ENCODE measurements at regions not wholly inside any gene's neighbourhood (a gene's known extent, or its start where the extent isn't known, plus 50 kb on each side); places are given as distances from the start of the nearest gene placed in this dataset.

DNA sequence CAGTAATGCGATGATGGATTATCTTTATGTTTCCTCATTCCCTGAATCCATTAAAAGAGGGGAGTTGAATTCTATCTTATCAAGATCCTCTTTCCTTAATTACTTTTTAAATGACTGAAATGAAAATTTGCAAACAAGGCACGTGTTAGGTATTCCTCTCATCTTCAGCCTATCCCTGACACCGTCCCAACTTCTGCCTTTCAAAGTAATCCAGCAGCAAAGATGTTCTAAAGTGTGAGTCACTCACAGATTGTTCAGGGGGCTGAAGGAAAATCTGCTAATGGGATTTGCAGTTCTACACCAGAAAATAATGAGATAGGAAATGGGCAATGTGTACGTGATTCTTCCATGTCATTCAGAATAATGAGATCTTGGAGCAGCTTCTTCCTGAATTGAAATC lies 403.0 kb downstream of the ARHGEF28 start:
- Histone ChIP-seq H3K36me3 (ENCODE audit: insufficient read depth, low read length) (no peaks in the 10 kb centered on the region), H3K9me3 (ENCODE audit: low read depth, low read length) (no peaks in the 10 kb centered on the region), H3K4me3 (ENCODE audit: insufficient read depth, low read length) (no peak overlapping the region), H3K4me1 (ENCODE audit: insufficient read depth, low read length) (no peaks in the 10 kb centered on the region), H3K4me2 (ENCODE audit: insufficient read depth, low read length) (no peak overlapping the region), H2AFZ (ENCODE audit: low read length) (no peak overlapping the region), H3K27ac (ENCODE audit: low read depth, low read length) (no peak overlapping the region), H3K27me3 (ENCODE audit: insufficient read depth, low read length) (no peaks in the 10 kb centered on the region), H4K20me1 (ENCODE audit: insufficient read depth, low read length) (no peaks in the 10 kb centered on the region), H3K79me2 (ENCODE audit: insufficient read depth, low read length) (no peaks in the 10 kb centered on the region)
- TF ChIP-seq, protein P1, sequence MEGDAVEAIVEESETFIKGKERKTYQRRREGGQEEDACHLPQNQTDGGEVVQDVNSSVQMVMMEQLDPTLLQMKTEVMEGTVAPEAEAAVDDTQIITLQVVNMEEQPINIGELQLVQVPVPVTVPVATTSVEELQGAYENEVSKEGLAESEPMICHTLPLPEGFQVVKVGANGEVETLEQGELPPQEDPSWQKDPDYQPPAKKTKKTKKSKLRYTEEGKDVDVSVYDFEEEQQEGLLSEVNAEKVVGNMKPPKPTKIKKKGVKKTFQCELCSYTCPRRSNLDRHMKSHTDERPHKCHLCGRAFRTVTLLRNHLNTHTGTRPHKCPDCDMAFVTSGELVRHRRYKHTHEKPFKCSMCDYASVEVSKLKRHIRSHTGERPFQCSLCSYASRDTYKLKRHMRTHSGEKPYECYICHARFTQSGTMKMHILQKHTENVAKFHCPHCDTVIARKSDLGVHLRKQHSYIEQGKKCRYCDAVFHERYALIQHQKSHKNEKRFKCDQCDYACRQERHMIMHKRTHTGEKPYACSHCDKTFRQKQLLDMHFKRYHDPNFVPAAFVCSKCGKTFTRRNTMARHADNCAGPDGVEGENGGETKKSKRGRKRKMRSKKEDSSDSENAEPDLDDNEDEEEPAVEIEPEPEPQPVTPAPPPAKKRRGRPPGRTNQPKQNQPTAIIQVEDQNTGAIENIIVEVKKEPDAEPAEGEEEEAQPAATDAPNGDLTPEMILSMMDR (IDR thresholded peaks at IDR 0.05; ENCODE audit: extremely low read depth, low read depth, low read length): no peak
- DNase-seq (ENCODE audit: insufficient read length, low spot score, missing footprints): no peak

DNA sequence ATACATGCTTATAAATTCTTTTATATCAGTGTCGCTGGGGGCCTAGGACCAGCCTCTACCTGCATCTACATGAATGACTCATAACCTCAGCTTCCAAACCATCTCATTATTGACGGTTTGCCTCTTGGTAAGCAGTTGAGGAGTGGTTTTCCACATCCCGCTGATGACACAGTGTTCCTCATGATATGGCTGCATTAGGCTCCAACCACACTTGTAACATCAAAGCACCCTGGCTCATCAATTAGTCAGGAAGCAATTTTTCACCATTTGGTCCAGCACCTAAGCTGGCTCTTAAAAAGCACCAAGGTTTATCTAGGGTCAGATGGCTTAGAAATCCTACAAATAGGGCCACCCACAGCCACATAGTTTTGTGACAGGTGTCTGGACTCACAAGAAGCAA lies 402.4 kb downstream of the ARHGEF28 start:
- no peaks in the 10 kb centered on the region for H3K27me3 ChIP-seq (ENCODE audit: insufficient read depth, low read length)
- no peaks in the 10 kb centered on the region for H4K20me1 ChIP-seq (ENCODE audit: insufficient read depth, low read length)
- H3K4me2 ChIP-seq (ENCODE audit: insufficient read depth, low read length): no peak overlapping the region
- no peaks in the 10 kb centered on the region for H3K36me3 ChIP-seq (ENCODE audit: insufficient read depth, low read length)
- H3K9me3 ChIP-seq (ENCODE audit: low read depth, low read length): no peaks in the 10 kb centered on the region
- no peak overlapping the region for H3K4me3 ChIP-seq (ENCODE audit: insufficient read depth, low read length)
- H3K4me1 ChIP-seq (ENCODE audit: insufficient read depth, low read length): no peaks in the 10 kb centered on the region
- no peak overlapping the region for H3K27ac ChIP-seq (ENCODE audit: low read depth, low read length)
- DNase-seq (ENCODE audit: insufficient read length, low spot score, missing footprints): no peak
- TF ChIP-seq, protein P1 (IDR thresholded peaks at IDR 0.05; ENCODE audit: extremely low read depth, low read depth, low read length): no peak
- H3K79me2 ChIP-seq (ENCODE audit: insufficient read depth, low read length): no peaks in the 10 kb centered on the region
- H2AFZ ChIP-seq (ENCODE audit: low read length): no peak overlapping the region

DNA sequence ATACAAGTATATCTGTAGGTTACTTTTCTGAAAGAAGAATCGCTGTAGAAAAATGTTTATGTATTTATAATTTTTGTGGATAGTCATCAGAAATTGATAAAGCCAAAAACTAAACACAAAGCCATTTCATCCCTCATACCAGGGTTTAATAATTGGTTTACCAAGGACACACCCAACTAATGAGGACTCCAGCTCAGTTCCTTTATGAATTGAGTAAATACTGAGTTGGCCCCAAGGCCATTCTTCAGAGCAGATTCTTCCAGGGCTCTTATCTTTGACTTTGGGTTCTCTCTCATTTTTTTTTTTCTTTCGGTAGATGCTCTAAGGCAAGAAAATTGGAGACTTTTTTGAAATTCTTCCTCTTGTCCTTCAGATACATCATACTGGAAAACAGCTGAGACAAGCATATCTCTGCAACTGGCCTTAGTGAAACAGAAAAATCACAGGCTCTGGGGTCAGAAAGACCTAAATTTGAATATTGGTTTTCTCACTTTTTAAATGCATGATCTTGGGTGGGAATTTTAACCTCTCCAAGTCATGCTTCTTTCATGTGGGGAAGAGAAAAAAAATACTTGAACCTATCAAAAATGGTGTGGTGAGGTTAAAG lies 401.8 kb downstream of the ARHGEF28 start:
- Histone ChIP-seq H3K36me3 (ENCODE audit: insufficient read depth, low read length) (no peaks in the 10 kb centered on the region), H3K9me3 (ENCODE audit: low read depth, low read length) (no peaks in the 10 kb centered on the region), H3K4me2 (ENCODE audit: insufficient read depth, low read length) (no peak overlapping the region), H2AFZ (ENCODE audit: low read length) (no peak overlapping the region), H3K27me3 (ENCODE audit: insufficient read depth, low read length) (no peaks in the 10 kb centered on the region), H3K4me1 (ENCODE audit: insufficient read depth, low read length) (no peaks in the 10 kb centered on the region), H3K79me2 (ENCODE audit: insufficient read depth, low read length) (no peaks in the 10 kb centered on the region), H4K20me1 (ENCODE audit: insufficient read depth, low read length) (no peaks in the 10 kb centered on the region), H3K4me3 (ENCODE audit: insufficient read depth, low read length) (no peak overlapping the region), H3K27ac (ENCODE audit: low read depth, low read length) (no peak overlapping the region)
- TF ChIP-seq, protein P1 (IDR thresholded peaks at IDR 0.05; ENCODE audit: extremely low read depth, low read depth, low read length): no peak
- DNase-seq (ENCODE audit: insufficient read length, low spot score, missing footprints): no peak

DNA sequence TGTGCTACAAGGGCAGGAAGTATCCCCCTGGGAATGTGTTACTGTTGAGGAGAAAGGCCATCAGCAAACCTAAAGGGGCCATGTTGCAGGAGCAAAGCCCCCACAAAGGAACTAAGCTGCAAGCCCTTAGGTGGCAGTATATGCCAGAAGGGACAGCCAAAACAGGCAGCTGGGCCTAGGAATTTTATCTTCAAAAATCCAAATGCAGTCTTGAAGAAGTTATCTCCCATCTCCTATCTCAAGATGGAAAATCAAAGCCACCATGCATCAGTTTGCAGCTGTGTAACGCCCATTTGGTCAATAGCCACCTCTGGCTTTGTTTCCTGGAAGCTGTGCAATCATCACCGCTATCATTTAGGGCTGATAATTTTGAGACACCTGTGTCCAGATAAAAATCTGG lies 400.3 kb downstream of the ARHGEF28 start:
- H3K4me2 ChIP-seq (ENCODE audit: insufficient read depth, low read length): no peak overlapping the region
- DNase-seq (ENCODE audit: insufficient read length, low spot score, missing footprints): no peak
- H3K4me3 ChIP-seq (ENCODE audit: insufficient read depth, low read length): no peak overlapping the region
- no peaks in the 10 kb centered on the region for H3K36me3 ChIP-seq (ENCODE audit: insufficient read depth, low read length)
- H3K27me3 ChIP-seq (ENCODE audit: insufficient read depth, low read length): no peaks in the 10 kb centered on the region
- H2AFZ ChIP-seq (ENCODE audit: low read length): no peak overlapping the region
- TF ChIP-seq, protein P1 (IDR thresholded peaks at IDR 0.05; ENCODE audit: extremely low read depth, low read depth, low read length): no peak
- no peaks in the 10 kb centered on the region for H3K9me3 ChIP-seq (ENCODE audit: low read depth, low read length)
- H3K4me1 ChIP-seq (ENCODE audit: insufficient read depth, low read length): no peaks in the 10 kb centered on the region
- no peaks in the 10 kb centered on the region for H4K20me1 ChIP-seq (ENCODE audit: insufficient read depth, low read length)
- no peaks in the 10 kb centered on the region for H3K79me2 ChIP-seq (ENCODE audit: insufficient read depth, low read length)
- H3K27ac ChIP-seq (ENCODE audit: low read depth, low read length): no peak overlapping the region
